ENCODE measurements at regions not wholly inside any gene's neighbourhood (a gene's known extent, or its start where the extent isn't known, plus 50 kb on each side); places are given as distances from the start of the nearest gene placed in this dataset.

DNA sequence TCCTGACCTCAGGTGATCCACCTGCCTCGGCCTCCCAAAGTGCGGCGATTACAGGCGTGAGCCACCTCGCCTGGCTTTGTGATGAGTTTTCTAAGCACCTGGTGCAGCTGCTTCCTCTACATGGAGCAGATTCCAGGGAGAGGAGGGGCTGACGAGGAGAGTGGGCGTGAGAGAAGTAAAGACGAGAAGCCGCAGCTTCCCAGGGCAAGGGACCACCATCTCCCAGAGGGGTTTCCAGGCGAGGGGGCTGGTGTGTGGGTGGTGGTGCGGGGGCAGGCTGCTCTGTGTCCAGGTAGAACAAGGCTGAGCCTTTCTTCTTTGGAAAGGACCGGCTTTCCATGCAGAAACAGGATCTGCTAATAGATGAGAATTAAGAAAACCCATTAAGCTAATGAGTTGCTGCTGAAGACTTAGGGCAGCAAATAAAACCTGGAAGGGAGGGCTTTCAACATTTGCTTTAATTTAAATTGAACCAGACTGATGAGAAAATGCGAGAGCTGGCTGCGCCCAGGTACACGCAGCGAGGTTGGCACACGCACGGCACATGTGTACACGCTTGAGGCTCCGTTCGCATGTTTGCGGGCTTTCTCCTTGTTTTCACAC, 236.7 kb downstream of the RBFOX3 start:
- TF ChIP-seq, protein P1, sequence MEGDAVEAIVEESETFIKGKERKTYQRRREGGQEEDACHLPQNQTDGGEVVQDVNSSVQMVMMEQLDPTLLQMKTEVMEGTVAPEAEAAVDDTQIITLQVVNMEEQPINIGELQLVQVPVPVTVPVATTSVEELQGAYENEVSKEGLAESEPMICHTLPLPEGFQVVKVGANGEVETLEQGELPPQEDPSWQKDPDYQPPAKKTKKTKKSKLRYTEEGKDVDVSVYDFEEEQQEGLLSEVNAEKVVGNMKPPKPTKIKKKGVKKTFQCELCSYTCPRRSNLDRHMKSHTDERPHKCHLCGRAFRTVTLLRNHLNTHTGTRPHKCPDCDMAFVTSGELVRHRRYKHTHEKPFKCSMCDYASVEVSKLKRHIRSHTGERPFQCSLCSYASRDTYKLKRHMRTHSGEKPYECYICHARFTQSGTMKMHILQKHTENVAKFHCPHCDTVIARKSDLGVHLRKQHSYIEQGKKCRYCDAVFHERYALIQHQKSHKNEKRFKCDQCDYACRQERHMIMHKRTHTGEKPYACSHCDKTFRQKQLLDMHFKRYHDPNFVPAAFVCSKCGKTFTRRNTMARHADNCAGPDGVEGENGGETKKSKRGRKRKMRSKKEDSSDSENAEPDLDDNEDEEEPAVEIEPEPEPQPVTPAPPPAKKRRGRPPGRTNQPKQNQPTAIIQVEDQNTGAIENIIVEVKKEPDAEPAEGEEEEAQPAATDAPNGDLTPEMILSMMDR (IDR thresholded peaks at IDR 0.05) = no peak
- TF ChIP-seq POLR2A (IDR thresholded peaks at IDR 0.05) = no peak
